ENCODE measurements at regions not wholly inside any gene's neighbourhood (a gene's known extent, or its start where the extent isn't known, plus 50 kb on each side); places are given as distances from the start of the nearest gene placed in this dataset.

DNA sequence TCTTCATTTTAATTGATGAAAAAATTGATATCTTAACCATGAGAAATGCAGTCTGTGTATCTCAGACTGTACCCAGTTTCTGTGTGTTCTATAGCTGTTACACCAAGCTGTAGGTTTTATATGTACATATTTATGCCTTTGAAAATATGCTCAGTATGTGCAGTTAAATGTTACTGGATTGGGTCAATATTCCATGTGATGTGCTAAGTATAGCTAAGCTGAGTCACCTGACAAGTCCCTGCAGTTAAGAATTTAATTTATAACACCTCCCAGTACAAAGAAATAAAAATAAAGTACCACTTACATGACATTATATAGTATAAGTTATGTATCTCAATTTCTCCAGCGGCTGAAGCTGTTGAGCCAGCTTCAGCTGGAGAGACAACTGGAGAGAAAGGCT is 984.0 kb downstream of the GALC start:
- no peaks in the 10 kb centered on the region for H3K4me1 ChIP-seq (ENCODE audit: control insufficient read depth, extremely low read depth, insufficient read depth, low read length)
- FAIRE-seq (no peak), DNase-seq (ENCODE audit: low read depth, low spot score) (no peak)
- H3K27me3 ChIP-seq (ENCODE audit: control insufficient read depth in 2 of 2, insufficient read depth in 2 of 2, low read length in 2 of 2) = no peaks in the 10 kb centered on the region
- H3K9ac ChIP-seq (replicated peaks; ENCODE audit: extremely low read depth, insufficient read depth, low read length) = no peak overlapping the region
- H4K20me1 ChIP-seq (replicated peaks; ENCODE audit: control insufficient read depth, extremely low read depth, insufficient read depth, low read length) = no peaks in the 10 kb centered on the region
- no peak overlapping the region for H3K27ac ChIP-seq (ENCODE audit: insufficient read depth, low read depth, low read length)
- CTCF ChIA-PET = no interaction called here
- no peak overlapping the region for H3K4me2 ChIP-seq (ENCODE audit: insufficient read depth, low read length)
- no peak overlapping the region for H2AFZ ChIP-seq (ENCODE audit: low read depth, low read length)
- intact Hi-C loops (cut with micrococcal nuclease) = no loop called here
- POLR2A ChIA-PET = no interaction called here
- dilution Hi-C loops (cut with MboI; ENCODE audit: extremely low pct_ligation_motif_present, low sequenced_read_pairs) = no loop called here
- BruUV-seq (replicated peaks) = no TSS peak
- TF ChIP-seq MYC (IDR thresholded peaks at IDR 0.05; ENCODE audit: low read depth, low read length) (no peak), EZH2 (IDR thresholded peaks at IDR 0.05; ENCODE audit: borderline replicate concordance, low read depth, low read length, severe bottlenecking) (no peak), GATA2 (IDR thresholded peaks at IDR 0.05; ENCODE audit: insufficient read depth, insufficient read length, low read depth, low read length) (no peak), JUN (IDR thresholded peaks at IDR 0.05; ENCODE audit: borderline replicate concordance, insufficient read depth, insufficient read length, low read depth) (no peak), POLR2AphosphoS5 (IDR thresholded peaks at IDR 0.05; ENCODE audit: insufficient read depth, low read depth, low read length) (no peak), FOS (IDR thresholded peaks at IDR 0.05; ENCODE audit: borderline replicate concordance, insufficient read depth, low read length) (no peak), POLR2A (IDR thresholded peaks at IDR 0.05; ENCODE audit: low read depth, low read length) (no peak)
- TF ChIP-seq, protein P1, sequence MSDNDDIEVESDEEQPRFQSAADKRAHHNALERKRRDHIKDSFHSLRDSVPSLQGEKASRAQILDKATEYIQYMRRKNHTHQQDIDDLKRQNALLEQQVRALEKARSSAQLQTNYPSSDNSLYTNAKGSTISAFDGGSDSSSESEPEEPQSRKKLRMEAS (IDR thresholded peaks at IDR 0.05; ENCODE audit: insufficient read depth, insufficient read length) = no peak
- TF ChIP-seq, protein P2, sequence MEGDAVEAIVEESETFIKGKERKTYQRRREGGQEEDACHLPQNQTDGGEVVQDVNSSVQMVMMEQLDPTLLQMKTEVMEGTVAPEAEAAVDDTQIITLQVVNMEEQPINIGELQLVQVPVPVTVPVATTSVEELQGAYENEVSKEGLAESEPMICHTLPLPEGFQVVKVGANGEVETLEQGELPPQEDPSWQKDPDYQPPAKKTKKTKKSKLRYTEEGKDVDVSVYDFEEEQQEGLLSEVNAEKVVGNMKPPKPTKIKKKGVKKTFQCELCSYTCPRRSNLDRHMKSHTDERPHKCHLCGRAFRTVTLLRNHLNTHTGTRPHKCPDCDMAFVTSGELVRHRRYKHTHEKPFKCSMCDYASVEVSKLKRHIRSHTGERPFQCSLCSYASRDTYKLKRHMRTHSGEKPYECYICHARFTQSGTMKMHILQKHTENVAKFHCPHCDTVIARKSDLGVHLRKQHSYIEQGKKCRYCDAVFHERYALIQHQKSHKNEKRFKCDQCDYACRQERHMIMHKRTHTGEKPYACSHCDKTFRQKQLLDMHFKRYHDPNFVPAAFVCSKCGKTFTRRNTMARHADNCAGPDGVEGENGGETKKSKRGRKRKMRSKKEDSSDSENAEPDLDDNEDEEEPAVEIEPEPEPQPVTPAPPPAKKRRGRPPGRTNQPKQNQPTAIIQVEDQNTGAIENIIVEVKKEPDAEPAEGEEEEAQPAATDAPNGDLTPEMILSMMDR (IDR thresholded peaks at IDR 0.05; ENCODE audit: extremely low read depth in 1 of 2, insufficient read depth in 1 of 2, low read depth in 1 of 2, low read length in 2 of 2) = no peak
- no peaks in the 10 kb centered on the region for H3K79me2 ChIP-seq (ENCODE audit: control insufficient read depth, insufficient read depth, low read length)
- H3K4me3 ChIP-seq (replicated peaks in 1 of 3; ENCODE audit: insufficient read depth in 1 of 3, low read depth in 1 of 3, low read length in 3 of 3) = no peak overlapping the region
- H3K9me3 ChIP-seq (replicated peaks; ENCODE audit: control insufficient read depth, insufficient read depth, low read length) = no peaks in the 10 kb centered on the region
- no peaks in the 10 kb centered on the region for H3K9me1 ChIP-seq (replicated peaks; ENCODE audit: control insufficient read depth, extremely low read depth, insufficient read depth, low read length)
- no peaks in the 10 kb centered on the region for H3K36me3 ChIP-seq (ENCODE audit: control insufficient read depth in 2 of 2, extremely low read depth in 1 of 2, insufficient read depth in 2 of 2, low read length in 2 of 2)
